Aorta (tissue), 5 donors: ENCODE measurements at regions not wholly inside any gene's neighbourhood (a gene's known extent, or its start where the extent isn't known, plus 50 kb on each side); places are given as distances from the start of the nearest gene placed in this dataset.

Experiments used
- ATAC-seq: fragments of 200-7000 bp; cut with Tn5 transposase; one replicate; pipeline ENCODE4 v1.9.1; 2022; ENCODE audit warnings: moderate library complexity; ENCODE audit not compliant: low FRiP score
- DNase-seq, 2 donors: peaks; one replicate each; pipeline ENCODE4 v3.0.0-alpha.2; 2020
- H3K27ac ChIP-seq, 2 donors: one replicate each; pipeline ENCODE4 v1.5.1; 2013; ENCODE audit warnings: low read length in 2 of 2, mild to moderate bottlenecking in 2 of 2, moderate library complexity in 2 of 2, control low read depth in 1 of 2, inconsistent platforms in 1 of 2, low read depth in 1 of 2
- H3K27me3 ChIP-seq, 2 donors: one replicate each; pipeline ENCODE4 v1.6.1; 2013; ENCODE audit warnings: control low read depth in 1 of 2, low read length in 1 of 2, mild to moderate bottlenecking in 1 of 2, moderate library complexity in 1 of 2; ENCODE audit not compliant: insufficient read depth in 2 of 2, control insufficient read depth in 1 of 2
- H3K36me3 ChIP-seq, 2 donors: one replicate each; pipeline ENCODE4 v1.6.1; 2013; ENCODE audit warnings: control low read depth in 1 of 2, low read length in 1 of 2, mild to moderate bottlenecking in 1 of 2; ENCODE audit not compliant: insufficient read depth in 2 of 2, control insufficient read depth in 1 of 2
- H3K4me1 ChIP-seq, 2 donors: one replicate each; pipeline ENCODE4 v1.6.1; 2013; ENCODE audit warnings: low read length in 2 of 2, control low read depth in 1 of 2, mild to moderate bottlenecking in 1 of 2, moderate library complexity in 1 of 2; ENCODE audit not compliant: insufficient read depth in 2 of 2, control insufficient read depth in 1 of 2
- H3K4me3 ChIP-seq, 2 donors: one replicate each; pipeline ENCODE4 v1.5.1; 2013; ENCODE audit warnings: low read length in 2 of 2, control low read depth in 1 of 2, mild to moderate bottlenecking in 1 of 2
- H3K9me3 ChIP-seq: one replicate; pipeline ENCODE4 v1.6.1; 2013; ENCODE audit warnings: mild to moderate bottlenecking, low read length; ENCODE audit not compliant: control insufficient read depth
- WGBS, 2 donors: extraction: QIAGEN DNeasy Blood & Tissue Kit; methylation state at CpG; one replicate each; pipeline ENCODE4 v1.1.7; 2013; 5-methylcytosine and 5-hydroxymethylcytosine counted together
- intact Hi-C, 2 donors: fragments of 100-400 bp; cut with DNase I; formaldehyde crosslinking; loops; one replicate each; pipeline versions ENCODE4 v1.14.2 to v1.15.0; 2022
- donor health status: healthy with polysubstance abuse.
- donor health status: Bipolar disorder and iron deficiency.
- donor health status: DM: no; HTN: no; CAD: no.
- donor health status: DM: no; HTN: no; CAD: no.
- donor health status: DM: yes; HTN: yes; CAD: no.

DNA sequence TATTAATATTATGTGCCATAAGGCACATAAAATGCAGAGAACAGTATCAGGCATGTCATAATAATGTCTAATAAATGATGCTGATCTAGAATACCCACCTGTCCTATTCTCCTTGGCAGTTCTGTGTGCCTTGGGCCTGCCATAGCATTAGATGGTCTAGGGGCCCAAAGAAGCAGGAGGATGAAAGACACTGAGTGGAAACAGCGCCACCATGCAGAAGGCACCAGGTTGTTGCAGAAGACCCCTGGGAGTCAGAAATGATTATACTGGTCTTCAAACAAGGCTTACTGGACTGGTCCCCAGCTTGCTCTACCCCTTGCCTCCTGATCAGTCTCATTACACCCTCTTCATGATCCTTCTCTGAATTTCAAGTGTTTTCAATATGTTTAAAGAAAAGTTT, 353.3 kb downstream of the GRIN2B start:
- intact Hi-C loops = no loop called here
- DNase-seq (no peak), ATAC-seq (no peak)
- H3K9me3 ChIP-seq = no peaks in the 10 kb centered on the region
- no peaks in the 10 kb centered on the region for H3K36me3 ChIP-seq
- H3K27ac ChIP-seq = no peak overlapping the region
- no peak overlapping the region for H3K4me3 ChIP-seq
- 85 to 93% methylated on average over 1 of the region's 1 CpG for WGBS, 2 donors
- peaks cover 0 to 2% of the 10 kb centered on the region in 2 donors for H3K27me3 ChIP-seq
- no peaks in the 10 kb centered on the region for H3K4me1 ChIP-seq

DNA sequence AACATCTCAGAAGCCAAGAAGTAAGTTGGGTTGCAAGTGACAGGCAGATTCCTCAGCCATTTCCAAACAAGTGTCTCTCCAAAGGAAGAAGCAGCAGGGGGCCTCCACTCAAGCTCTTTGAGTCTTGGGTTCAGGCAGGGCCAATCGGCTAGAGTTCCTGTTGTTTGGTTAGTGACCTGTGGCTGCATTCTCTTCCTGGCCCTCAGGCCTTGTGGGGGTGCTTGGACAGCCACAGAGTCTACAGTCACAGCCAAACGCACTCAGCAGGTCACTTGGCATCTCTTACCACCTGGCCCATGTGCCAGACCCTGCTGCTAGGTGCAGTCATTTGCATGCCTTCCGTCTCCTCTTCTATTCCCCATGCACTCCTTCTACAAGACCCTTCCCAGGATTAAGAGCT, 353.9 kb downstream of the GRIN2B start:
- no peaks in the 10 kb centered on the region for H3K36me3 ChIP-seq
- intact Hi-C loops = no loop called here

DNA sequence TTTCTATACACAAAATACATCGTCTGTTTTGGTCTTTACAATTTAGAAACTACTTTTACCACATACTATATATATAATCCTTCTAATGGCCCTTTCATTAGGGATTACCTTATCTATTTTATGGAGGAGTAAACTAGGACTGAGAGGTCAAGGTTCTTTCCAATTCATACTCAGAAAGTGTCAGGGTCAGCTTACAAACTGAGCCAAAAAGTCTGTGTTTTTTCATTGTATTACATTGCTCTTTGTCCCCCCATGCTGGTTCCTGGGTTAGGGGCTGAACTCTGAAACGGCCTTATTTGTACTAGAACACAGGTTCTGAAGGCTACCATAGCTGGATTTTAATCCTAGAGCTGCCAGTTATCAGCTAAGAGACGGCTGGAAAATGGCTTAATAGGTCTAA, 368.1 kb downstream of the GRIN2B start:
- no peaks in the 10 kb centered on the region for H3K36me3 ChIP-seq
- H3K27ac ChIP-seq = no peak overlapping the region
- H3K27me3 ChIP-seq = no peaks in the 10 kb centered on the region
- ATAC-seq = no peak
- no peaks in the 10 kb centered on the region for H3K4me1 ChIP-seq
- WGBS, 2 donors = 58 to 59% methylated on average over 3 of the region's 3 CpGs
- no peak overlapping the region for H3K4me3 ChIP-seq
- DNase-seq = no peak
- H3K9me3 ChIP-seq = peaks cover 1% of the 10 kb centered on the region
- intact Hi-C loops = no loop called here

More for the DNA sequence above, 353.9 kb downstream of the GRIN2B start:
- 46 to 67% methylated on average over 3 of the region's 3 CpGs for WGBS, 2 donors
- no peaks in the 10 kb centered on the region for H3K4me1 ChIP-seq
- no peak overlapping the region for H3K4me3 ChIP-seq
- peaks cover 0 to 2% of the 10 kb centered on the region in 2 donors for H3K27me3 ChIP-seq
- H3K27ac ChIP-seq = no peak overlapping the region
- no peak for ATAC-seq
- H3K9me3 ChIP-seq = no peaks in the 10 kb centered on the region
- no peak for DNase-seq

DNA sequence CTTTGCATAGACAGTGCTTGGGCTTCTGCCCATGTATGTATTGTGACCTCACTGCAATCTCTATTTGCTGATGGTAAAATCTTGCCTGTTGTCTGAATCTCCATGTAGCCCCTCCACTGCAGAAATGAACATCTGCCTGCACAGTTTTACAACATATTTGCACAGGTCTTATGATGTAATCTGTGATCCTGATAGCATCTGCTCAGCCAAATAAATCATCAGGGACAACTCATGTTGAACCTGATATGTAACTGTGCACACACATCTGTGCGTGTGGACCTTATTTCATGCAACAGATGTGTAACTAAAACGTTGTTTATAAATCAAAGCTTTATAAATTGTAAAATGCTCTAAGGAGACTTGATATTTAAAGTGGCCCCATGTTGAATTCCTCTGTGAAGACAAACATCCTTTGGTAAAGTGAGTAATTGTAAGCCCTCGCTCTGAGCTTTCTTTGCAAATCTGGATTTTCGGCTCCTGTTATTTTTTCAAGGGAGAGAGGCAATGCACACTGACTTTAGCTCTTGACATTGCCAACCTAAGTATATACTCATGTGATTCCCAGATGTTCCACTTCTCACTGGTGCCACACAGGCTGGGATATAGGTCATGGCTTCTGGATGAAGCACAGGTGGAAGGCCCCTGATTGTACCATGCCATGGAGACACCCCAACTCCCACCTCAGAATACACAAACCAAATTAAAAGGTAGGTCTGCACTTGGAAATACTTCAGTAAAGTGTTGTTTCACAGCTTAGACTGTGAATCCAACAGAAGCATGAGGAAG, 371.3 kb downstream of the GRIN2B start:
- Histone ChIP-seq H3K9me3 (no peaks in the 10 kb centered on the region), H3K4me1 (no peaks in the 10 kb centered on the region), H3K4me3 (no peak overlapping the region), H3K27ac (no peak overlapping the region), H3K27me3 (no peaks in the 10 kb centered on the region), H3K36me3 (no peaks in the 10 kb centered on the region)
- DNase-seq = no peak
- intact Hi-C loops = no loop called here
- ATAC-seq = no peak
- WGBS, 2 donors = 21 to 27% methylated on average over 4 of the region's 4 CpGs

DNA sequence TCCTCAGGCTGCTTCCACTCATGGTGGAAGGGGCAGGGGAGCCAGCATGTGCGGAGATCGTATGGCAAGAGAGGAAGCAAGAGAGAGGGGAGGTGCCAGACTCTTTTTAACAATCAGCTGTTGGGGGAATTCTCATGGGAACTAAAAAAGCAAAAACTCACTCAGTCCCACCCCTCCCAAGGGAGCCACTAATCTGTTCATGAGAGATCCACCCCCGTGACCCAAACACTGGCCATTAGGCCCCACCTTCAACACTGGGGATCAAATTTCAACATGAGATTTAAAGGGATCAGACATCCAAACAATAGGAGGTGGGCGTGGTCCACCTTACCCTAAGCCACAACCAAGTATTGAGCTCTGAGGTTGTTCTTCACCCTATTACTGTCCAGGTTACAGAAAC, 375.1 kb downstream of the GRIN2B start:
- no peaks in the 10 kb centered on the region for H3K36me3 ChIP-seq
- H3K9me3 ChIP-seq = no peaks in the 10 kb centered on the region
- H3K27ac ChIP-seq = no peak overlapping the region
- DNase-seq (no peak), ATAC-seq (no peak)
- H3K4me3 ChIP-seq = no peak overlapping the region
- 44 to 48% methylated on average over 4 of the region's 4 CpGs for WGBS, 2 donors
- no peaks in the 10 kb centered on the region for H3K4me1 ChIP-seq
- no peaks in the 10 kb centered on the region for H3K27me3 ChIP-seq
- intact Hi-C loops = no loop called here

DNA sequence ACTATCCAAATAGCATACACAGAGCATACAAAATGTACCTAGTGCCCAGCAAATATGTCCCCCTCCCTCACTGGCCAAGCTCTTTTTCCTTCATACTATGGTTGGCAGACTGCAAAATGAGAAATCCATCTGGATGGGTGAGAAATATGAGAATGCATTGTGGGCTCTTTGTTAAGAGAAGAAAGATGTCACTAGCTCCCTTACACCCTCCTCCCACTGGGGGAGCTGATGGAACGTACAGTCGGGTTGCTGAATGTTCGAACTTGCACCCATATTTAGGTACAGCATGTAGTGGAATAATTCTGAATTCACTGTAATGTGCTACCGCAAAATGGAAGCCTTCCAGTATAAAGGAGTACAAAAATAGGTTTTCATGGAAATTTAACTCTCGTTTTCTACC, 377.4 kb downstream of the GRIN2B start:
- no peaks in the 10 kb centered on the region for H3K27me3 ChIP-seq
- no peaks in the 10 kb centered on the region for H3K4me1 ChIP-seq
- H3K4me3 ChIP-seq = no peak overlapping the region
- H3K27ac ChIP-seq = no peak overlapping the region
- 60 to 63% methylated on average over 5 of the region's 5 CpGs for WGBS, 2 donors
- H3K36me3 ChIP-seq = no peaks in the 10 kb centered on the region
- DNase-seq (no peak), ATAC-seq (no peak)
- H3K9me3 ChIP-seq = no peaks in the 10 kb centered on the region
- intact Hi-C loops = no loop called here

DNA sequence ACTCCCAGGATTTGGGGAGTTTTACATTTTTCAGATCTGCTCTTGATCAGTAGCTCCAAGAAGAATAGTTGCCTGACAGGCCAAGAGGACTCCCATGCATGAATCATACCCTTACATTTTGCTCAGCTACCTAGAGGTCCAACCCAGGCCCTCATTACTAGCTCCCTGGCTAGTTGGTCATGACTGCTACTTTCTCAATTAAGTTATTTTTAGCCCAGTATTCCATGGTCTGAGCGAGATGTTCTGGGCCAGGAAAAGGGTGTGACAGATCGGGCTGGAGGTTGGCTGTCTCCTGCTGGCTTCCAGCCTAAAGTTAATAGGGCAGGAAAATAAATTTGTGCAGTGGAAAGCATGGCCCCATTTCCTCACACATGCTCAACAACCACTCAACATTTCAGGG, 379.2 kb downstream of the GRIN2B start:
- DNase-seq = no peak
- Histone ChIP-seq H3K27ac (no peak overlapping the region), H3K9me3 (no peaks in the 10 kb centered on the region), H3K4me3 (no peak overlapping the region), H3K36me3 (no peaks in the 10 kb centered on the region), H3K27me3 (no peaks in the 10 kb centered on the region), H3K4me1 (no peaks in the 10 kb centered on the region)
- 20 to 29% methylated on average over 2 of the region's 2 CpGs for WGBS, 2 donors
- intact Hi-C loops = no loop called here
- ATAC-seq = no peak

DNA sequence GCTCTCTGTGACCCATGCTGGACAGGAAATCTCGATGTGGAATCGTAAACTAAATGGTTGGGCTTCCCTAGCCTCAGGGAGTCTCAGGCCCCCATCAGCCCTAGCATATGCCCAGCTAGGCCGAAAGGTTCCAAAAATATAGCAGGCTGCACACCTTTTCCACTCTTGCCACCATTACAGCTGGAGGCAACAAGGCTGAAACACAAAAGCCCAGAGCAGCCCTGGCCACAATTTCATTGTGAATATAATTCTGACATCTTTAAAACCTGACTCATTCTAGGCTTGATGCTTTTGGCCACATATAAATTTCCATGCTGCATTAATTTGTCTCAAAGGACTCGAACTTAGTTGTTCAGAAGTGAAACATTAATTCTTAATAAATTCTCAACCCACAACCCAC, 382.2 kb downstream of the GRIN2B start:
- no peaks in the 10 kb centered on the region for H3K9me3 ChIP-seq
- intact Hi-C loops = no loop called here
- H3K36me3 ChIP-seq = no peaks in the 10 kb centered on the region
- H3K27me3 ChIP-seq = peaks cover 0 to 2% of the 10 kb centered on the region in 2 donors
- ATAC-seq (no peak), DNase-seq (no peak)
- WGBS, 2 donors = 43% methylated on average over 4 of the region's 4 CpGs
- no peak overlapping the region for H3K4me3 ChIP-seq
- no peak overlapping the region for H3K27ac ChIP-seq
- no peaks in the 10 kb centered on the region for H3K4me1 ChIP-seq

DNA sequence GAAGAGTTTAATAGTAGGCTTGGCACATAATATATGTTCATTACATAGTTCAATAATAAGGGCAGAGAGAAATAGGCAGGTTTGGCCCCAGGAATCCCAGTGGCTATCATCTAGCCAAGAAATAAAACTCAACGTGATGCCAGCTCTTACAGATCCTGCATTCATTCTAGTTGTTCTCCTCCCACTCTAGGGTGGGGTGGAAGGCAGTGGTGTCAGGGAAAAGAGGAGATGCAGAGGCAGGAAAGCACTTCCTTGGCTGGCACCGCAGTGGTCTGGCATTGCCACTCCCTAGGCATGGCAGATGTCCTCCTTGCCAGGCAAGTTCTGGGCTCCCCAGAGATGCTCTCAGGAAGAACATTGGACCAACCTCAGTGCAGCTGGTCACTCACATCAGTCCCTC, 383.6 kb downstream of the GRIN2B start:
- H3K4me1 ChIP-seq = no peaks in the 10 kb centered on the region
- intact Hi-C loops = no loop called here
- no peaks in the 10 kb centered on the region for H3K36me3 ChIP-seq
- H3K4me3 ChIP-seq = no peak overlapping the region
- H3K9me3 ChIP-seq = no peaks in the 10 kb centered on the region
- 80 to 83% methylated on average over 2 of the region's 2 CpGs for WGBS, 2 donors
- H3K27me3 ChIP-seq = peaks cover 0 to 2% of the 10 kb centered on the region in 2 donors
- DNase-seq (no peak), ATAC-seq (no peak)
- no peak overlapping the region for H3K27ac ChIP-seq
